HepG2 (cell line): ENCODE measurements at regions not wholly inside any gene's neighbourhood (a gene's known extent, or its start where the extent isn't known, plus 50 kb on each side); places are given as distances from the start of the nearest gene placed in this dataset.

ENCODE experiments used
- ATAC-seq: fragments of 200-7000 bp; cut with Tn5 transposase; 3 replicates; pipeline ENCODE4 v1.9.1; 2020; ENCODE audit warnings: mild to moderate bottlenecking, moderate library complexity
- BruUV-seq: library from RNA; stranded (reverse); fragments of 400-500 nt; replicated peaks from 2 replicates; lab custom pipeline; 2021; lab: Mats Ljungman, UMichigan
- CTCF ChIA-PET: fragments of 300-600 bp; formaldehyde crosslinking; extraction: SDS; loops from one replicate; lab custom pipeline; 2021; ENCODE audit warnings: low total read pairs, inconsistent platforms, low intra/inter-chr PET ratio; lab: Yijun Ruan, JAX
- POLR2A ChIA-PET: fragments of 350-600 bp; sonication (Branson Sonifier 250); formaldehyde crosslinking; loops from one replicate; lab custom pipeline; 2020; ENCODE audit warnings: antibody characterized with exemption, inconsistent platforms; lab: Yijun Ruan, JAX
- DNase-seq: peaks from one replicate; pipeline ENCODE4 v3.0.0-alpha.2; 2015; ENCODE audit warnings: low spot score
- FAIRE-seq: peaks from 3 replicates; lab custom pipeline; 2011; peaks lifted over from hg19 to GRCh38; lab: Jason Lieb, UNC
- H2AFZ ChIP-seq: one replicate; pipeline ENCODE4 v1.6.1; 2011; ENCODE audit warnings: low read length, inconsistent platforms
- H3K27ac ChIP-seq: fragments of 300-600 bp; 3 replicates; pipeline ENCODE4 v1.8.0; 2011; ENCODE audit warnings: mixed run types, mild to moderate bottlenecking, mixed read lengths, low read length, inconsistent platforms; ENCODE audit not compliant: insufficient read depth; ENCODE audit errors: extremely low read length
- H3K27me3 ChIP-seq, 2 experiments: fragments of 200-600 bp in 1 of 2; 2 replicates in 1 of 2; 3 replicates in 1 of 2; pipeline versions ENCODE4 v1.6.0 to v1.8.0; 2011; ENCODE audit warnings: low read length in 2 of 2, mild to moderate bottlenecking in 2 of 2, moderate library complexity in 2 of 2, inconsistent platforms in 1 of 2; ENCODE audit not compliant: insufficient read depth in 2 of 2, control insufficient read depth in 1 of 2
- H3K36me3 ChIP-seq, 2 experiments: fragments of 200-600 bp in 1 of 2; replicated peaks in 1 of 2; 2 replicates in 1 of 2; 3 replicates in 1 of 2; pipeline versions ENCODE4 v1.5.1 to v1.8.0; 2011; ENCODE audit warnings: low read length in 2 of 2, inconsistent platforms in 1 of 2; ENCODE audit not compliant: insufficient read depth in 2 of 2, control insufficient read depth in 1 of 2
- H3K4me1 ChIP-seq: 2 replicates; pipeline ENCODE4 v1.5.1; 2012; ENCODE audit warnings: low read length, inconsistent platforms; ENCODE audit not compliant: insufficient read depth
- H3K4me2 ChIP-seq: 2 replicates; pipeline ENCODE4 v1.6.0; 2011; ENCODE audit warnings: low read depth, low read length, inconsistent platforms
- H3K4me3 ChIP-seq, 3 experiments: fragments of 200-600 bp in 1 of 3; sonication (generic), shearing (Covaris generic) in 1 of 3; replicated peaks in 1 of 3; 2 replicates each; pipeline ENCODE4 v1.5.1; 2011 to 2016; ENCODE audit warnings: low read length in 3 of 3, inconsistent platforms in 2 of 3, low read depth in 2 of 3, mild to moderate bottlenecking in 2 of 3, control low read depth in 1 of 3, mixed read lengths in 1 of 3; ENCODE audit not compliant: insufficient read depth in 1 of 3
- H3K79me2 ChIP-seq: one replicate; pipeline ENCODE4 v1.6.1; 2011; ENCODE audit warnings: low read length, inconsistent platforms; ENCODE audit not compliant: insufficient read depth
- H3K9ac ChIP-seq: 2 replicates; pipeline ENCODE4 v1.6.0; 2011; ENCODE audit warnings: mild to moderate bottlenecking, low read depth, low read length, inconsistent platforms; ENCODE audit not compliant: insufficient read depth
- H3K9me3 ChIP-seq: 2 replicates; pipeline ENCODE4 v1.5.1; 2012; ENCODE audit warnings: mild to moderate bottlenecking, low read length
- H4K20me1 ChIP-seq: 2 replicates; pipeline ENCODE4 v1.6.0; 2011; ENCODE audit warnings: inconsistent platforms, mild to moderate bottlenecking, low read length, moderate library complexity; ENCODE audit not compliant: insufficient read depth
- BRCA1 ChIP-seq: sonication (generic); formaldehyde crosslinking; IDR thresholded peaks from 2 replicates; pipeline ENCODE4 v1.4.0; 2020; ENCODE audit warnings: missing genetic modification reagents
- DNMT3B ChIP-seq: conservative IDR thresholded peaks from 2 replicates; pipeline ENCODE4 v1.6.1; 2016; ENCODE audit warnings: missing biosample characterization, control low read depth
- ELF4 ChIP-seq: sonication (generic); formaldehyde crosslinking; IDR thresholded peaks from 2 replicates; pipeline ENCODE4 v1.5.0; 2020; ENCODE audit warnings: missing genetic modification reagents, mild to moderate bottlenecking, moderate library complexity, borderline replicate concordance
- KLF13 ChIP-seq: sonication (generic); formaldehyde crosslinking; IDR thresholded peaks from 2 replicates; pipeline ENCODE4 v1.4.0; 2020; ENCODE audit warnings: mild to moderate bottlenecking, missing genetic modification reagents
- KLF6 ChIP-seq: IDR thresholded peaks from 2 replicates; pipeline ENCODE4 v1.8.0; 2016; ENCODE audit warnings: missing biosample characterization, missing genetic modification reagents
- MBD4 ChIP-seq: IDR thresholded peaks from 2 replicates; pipeline ENCODE4 v1.6.1; 2012; ENCODE audit warnings: low read length, inconsistent platforms, borderline replicate concordance
- MYC ChIP-seq: sonication (generic); formaldehyde crosslinking; IDR thresholded peaks from 2 replicates; pipeline ENCODE4 v1.9.0; 2021; ENCODE audit warnings: missing genetic modification reagents, borderline replicate concordance
- PAX8 ChIP-seq: sonication (generic); formaldehyde crosslinking; IDR thresholded peaks from 2 replicates; pipeline ENCODE4 v1.8.0; 2022; ENCODE audit warnings: mild to moderate bottlenecking, missing genetic modification reagents, borderline replicate concordance
- RBFOX2 ChIP-seq: fragments of 200-400 bp; formaldehyde crosslinking; IDR thresholded peaks from 2 replicates; pipeline ENCODE4 v1.6.1; 2017; ENCODE audit warnings: low read depth, mild to moderate bottlenecking, low read length
- SCMH1 ChIP-seq: sonication (generic); formaldehyde crosslinking; IDR thresholded peaks from 2 replicates; pipeline ENCODE4 v1.9.0; 2021; ENCODE audit warnings: missing genetic modification reagents, mild to moderate bottlenecking, borderline replicate concordance
- SMARCC2 ChIP-seq: fragments of 450-650 bp; IDR thresholded peaks from 2 replicates; pipeline ENCODE4 v1.6.1; 2017; ENCODE audit warnings: antibody characterized with exemption, mild to moderate bottlenecking
- ZNF331 ChIP-seq: sonication (generic); formaldehyde crosslinking; IDR thresholded peaks from 2 replicates; pipeline ENCODE4 v1.4.0; 2020; ENCODE audit warnings: missing genetic modification reagents
- WGBS: methylation state at CpG from one replicate; pipeline ENCODE4 v1.1.6; 2017; ENCODE audit warnings: low lambda C conversion rate; 5-methylcytosine and 5-hydroxymethylcytosine counted together
- in situ Hi-C: cut with HindIII; loops from 2 replicates; pipeline ENCODE4 v1.10.0; 2017; ENCODE audit warnings: low pct_unique_long_range_greater_than_20kb; ENCODE audit not compliant: extremely low pct_ligation_motif_present
- intact Hi-C: fragments of 100-400 bp; cut with micrococcal nuclease; formaldehyde crosslinking; loops from one replicate; pipeline ENCODE4 v1.10.0; 2022; ENCODE audit not compliant: unreplicated experiment
- TF ChIP-seq, protein P1 (sequence below): IDR thresholded peaks from 2 replicates; pipeline ENCODE4 v1.6.1; 2016
- TF ChIP-seq, protein P2 (sequence below): sonication (generic); formaldehyde crosslinking; IDR thresholded peaks from 2 replicates; pipeline ENCODE4 v1.9.0; 2021; ENCODE audit warnings: missing genetic modification reagents, borderline replicate concordance
- TF ChIP-seq, protein P3 (sequence below): sonication (generic); formaldehyde crosslinking; IDR thresholded peaks from 2 replicates; pipeline ENCODE4 v1.4.0; 2020; ENCODE audit warnings: missing genetic modification reagents
- TF ChIP-seq, protein P4 (sequence below): sonication (generic); formaldehyde crosslinking; IDR thresholded peaks from 2 replicates; pipeline ENCODE4 v1.4.0; 2020; ENCODE audit warnings: low read depth, missing genetic modification reagents
- TF ChIP-seq, protein P5 (sequence below): sonication (generic); formaldehyde crosslinking; IDR thresholded peaks from 2 replicates; pipeline ENCODE4 v1.8.0; 2022; ENCODE audit warnings: missing genetic modification reagents, mild to moderate bottlenecking, moderate library complexity, borderline replicate concordance

DNA sequence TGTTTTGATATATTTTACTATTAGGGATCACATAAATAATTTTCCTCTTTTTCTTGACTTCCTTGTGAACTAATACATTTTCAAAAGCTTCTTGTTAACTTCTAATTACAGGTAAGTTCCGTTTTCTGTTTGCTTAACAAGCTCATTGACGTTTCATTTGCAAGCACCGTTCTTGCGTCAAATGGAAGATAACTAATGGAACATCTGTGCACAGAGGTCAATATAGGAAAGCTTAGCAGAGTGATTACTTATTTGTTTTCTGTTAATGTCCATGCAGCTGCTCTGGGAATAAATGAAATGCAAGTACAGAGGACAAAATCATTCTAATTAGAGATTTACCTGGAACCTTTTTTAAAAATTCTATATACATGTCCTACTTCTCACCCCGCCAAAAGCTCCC is 115.5 kb upstream of the C2CD4B start:
- FAIRE-seq: no peak
- H3K27ac ChIP-seq: no peak overlapping the region
- POLR2A ChIA-PET: no interaction called here
- in situ Hi-C loops: no loop called here
- intact Hi-C loops: no loop called here
- ATAC-seq: no peak
- H3K9me3 ChIP-seq: no peaks in the 10 kb centered on the region
- CTCF ChIA-PET: no interaction called here
- H3K79me2 ChIP-seq: no peaks in the 10 kb centered on the region
- no peak overlapping the region for H2AFZ ChIP-seq
- H3K27me3 ChIP-seq: peaks cover 0 to 24% of the 10 kb centered on the region in 2 experiments; a peak in 1 of 5 replicates
- DNase-seq: no peak
- H3K4me3 ChIP-seq: no peak overlapping the region
- H3K36me3 ChIP-seq: no peaks in the 10 kb centered on the region
- no peak for TF ChIP-seq RBFOX2
- no peak for TF ChIP-seq ELF4
- no peak for TF ChIP-seq ZNF331 (CRISPR knock-in tag)
- no peak for TF ChIP-seq MBD4
- TF ChIP-seq, protein P1, sequence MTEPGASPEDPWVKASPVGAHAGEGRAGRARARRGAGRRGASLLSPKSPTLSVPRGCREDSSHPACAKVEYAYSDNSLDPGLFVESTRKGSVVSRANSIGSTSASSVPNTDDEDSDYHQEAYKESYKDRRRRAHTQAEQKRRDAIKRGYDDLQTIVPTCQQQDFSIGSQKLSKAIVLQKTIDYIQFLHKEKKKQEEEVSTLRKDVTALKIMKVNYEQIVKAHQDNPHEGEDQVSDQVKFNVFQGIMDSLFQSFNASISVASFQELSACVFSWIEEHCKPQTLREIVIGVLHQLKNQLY (CRISPR knock-in tag): no peak
- no peak for TF ChIP-seq SMARCC2
- TF ChIP-seq KLF6 (CRISPR knock-in tag): no peak
- no peak for TF ChIP-seq PAX8 (CRISPR knock-in tag)
- TF ChIP-seq, protein P2, sequence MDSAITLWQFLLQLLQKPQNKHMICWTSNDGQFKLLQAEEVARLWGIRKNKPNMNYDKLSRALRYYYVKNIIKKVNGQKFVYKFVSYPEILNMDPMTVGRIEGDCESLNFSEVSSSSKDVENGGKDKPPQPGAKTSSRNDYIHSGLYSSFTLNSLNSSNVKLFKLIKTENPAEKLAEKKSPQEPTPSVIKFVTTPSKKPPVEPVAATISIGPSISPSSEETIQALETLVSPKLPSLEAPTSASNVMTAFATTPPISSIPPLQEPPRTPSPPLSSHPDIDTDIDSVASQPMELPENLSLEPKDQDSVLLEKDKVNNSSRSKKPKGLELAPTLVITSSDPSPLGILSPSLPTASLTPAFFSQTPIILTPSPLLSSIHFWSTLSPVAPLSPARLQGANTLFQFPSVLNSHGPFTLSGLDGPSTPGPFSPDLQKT: no peak
- no peak for TF ChIP-seq MYC (CRISPR knock-in tag)
- no peak for TF ChIP-seq DNMT3B
- no peak for TF ChIP-seq SCMH1
- TF ChIP-seq KLF13: no peak
- TF ChIP-seq, protein P3, sequence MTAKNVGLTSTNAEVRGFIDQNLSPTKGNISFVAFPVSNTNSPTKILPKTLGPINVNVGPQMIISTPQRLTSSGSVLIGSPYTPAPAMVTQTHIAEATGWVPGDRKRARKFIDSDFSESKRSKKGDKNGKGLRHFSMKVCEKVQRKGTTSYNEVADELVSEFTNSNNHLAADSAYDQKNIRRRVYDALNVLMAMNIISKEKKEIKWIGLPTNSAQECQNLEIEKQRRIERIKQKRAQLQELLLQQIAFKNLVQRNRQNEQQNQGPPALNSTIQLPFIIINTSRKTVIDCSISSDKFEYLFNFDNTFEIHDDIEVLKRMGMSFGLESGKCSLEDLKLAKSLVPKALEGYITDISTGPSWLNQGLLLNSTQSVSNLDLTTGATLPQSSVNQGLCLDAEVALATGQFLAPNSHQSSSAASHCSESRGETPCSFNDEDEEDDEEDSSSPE (CRISPR knock-in tag): no peak
- TF ChIP-seq, protein P4, sequence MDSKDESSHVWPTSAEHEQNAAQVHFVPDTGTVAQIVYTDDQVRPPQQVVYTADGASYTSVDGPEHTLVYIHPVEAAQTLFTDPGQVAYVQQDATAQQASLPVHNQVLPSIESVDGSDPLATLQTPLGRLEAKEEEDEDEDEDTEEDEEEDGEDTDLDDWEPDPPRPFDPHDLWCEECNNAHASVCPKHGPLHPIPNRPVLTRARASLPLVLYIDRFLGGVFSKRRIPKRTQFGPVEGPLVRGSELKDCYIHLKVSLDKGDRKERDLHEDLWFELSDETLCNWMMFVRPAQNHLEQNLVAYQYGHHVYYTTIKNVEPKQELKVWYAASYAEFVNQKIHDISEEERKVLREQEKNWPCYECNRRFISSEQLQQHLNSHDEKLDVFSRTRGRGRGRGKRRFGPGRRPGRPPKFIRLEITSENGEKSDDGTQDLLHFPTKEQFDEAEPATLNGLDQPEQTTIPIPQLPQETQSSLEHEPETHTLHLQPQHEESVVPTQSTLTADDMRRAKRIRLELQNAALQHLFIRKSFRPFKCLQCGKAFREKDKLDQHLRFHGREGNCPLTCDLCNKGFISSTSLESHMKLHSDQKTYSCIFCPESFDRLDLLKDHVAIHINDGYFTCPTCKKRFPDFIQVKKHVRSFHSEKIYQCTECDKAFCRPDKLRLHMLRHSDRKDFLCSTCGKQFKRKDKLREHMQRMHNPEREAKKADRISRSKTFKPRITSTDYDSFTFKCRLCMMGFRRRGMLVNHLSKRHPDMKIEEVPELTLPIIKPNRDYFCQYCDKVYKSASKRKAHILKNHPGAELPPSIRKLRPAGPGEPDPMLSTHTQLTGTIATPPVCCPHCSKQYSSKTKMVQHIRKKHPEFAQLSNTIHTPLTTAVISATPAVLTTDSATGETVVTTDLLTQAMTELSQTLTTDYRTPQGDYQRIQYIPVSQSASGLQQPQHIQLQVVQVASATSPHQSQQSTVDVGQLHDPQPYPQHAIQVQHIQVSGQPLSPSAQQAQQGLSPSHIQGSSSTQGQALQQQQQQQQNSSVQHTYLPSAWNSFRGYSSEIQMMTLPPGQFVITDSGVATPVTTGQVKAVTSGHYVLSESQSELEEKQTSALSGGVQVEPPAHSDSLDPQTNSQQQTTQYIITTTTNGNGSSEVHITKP (CRISPR knock-in tag): no peak
- TF ChIP-seq, protein P5, sequence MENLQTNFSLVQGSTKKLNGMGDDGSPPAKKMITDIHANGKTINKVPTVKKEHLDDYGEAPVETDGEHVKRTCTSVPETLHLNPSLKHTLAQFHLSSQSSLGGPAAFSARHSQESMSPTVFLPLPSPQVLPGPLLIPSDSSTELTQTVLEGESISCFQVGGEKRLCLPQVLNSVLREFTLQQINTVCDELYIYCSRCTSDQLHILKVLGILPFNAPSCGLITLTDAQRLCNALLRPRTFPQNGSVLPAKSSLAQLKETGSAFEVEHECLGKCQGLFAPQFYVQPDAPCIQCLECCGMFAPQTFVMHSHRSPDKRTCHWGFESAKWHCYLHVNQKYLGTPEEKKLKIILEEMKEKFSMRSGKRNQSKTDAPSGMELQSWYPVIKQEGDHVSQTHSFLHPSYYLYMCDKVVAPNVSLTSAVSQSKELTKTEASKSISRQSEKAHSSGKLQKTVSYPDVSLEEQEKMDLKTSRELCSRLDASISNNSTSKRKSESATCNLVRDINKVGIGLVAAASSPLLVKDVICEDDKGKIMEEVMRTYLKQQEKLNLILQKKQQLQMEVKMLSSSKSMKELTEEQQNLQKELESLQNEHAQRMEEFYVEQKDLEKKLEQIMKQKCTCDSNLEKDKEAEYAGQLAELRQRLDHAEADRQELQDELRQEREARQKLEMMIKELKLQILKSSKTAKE (CRISPR knock-in tag): no peak
- no peak for TF ChIP-seq BRCA1 (CRISPR knock-in tag)
- H3K4me2 ChIP-seq: no peak overlapping the region
- no TSS peak for BruUV-seq
- H3K4me1 ChIP-seq: no peaks in the 10 kb centered on the region
- H4K20me1 ChIP-seq: no peaks in the 10 kb centered on the region
- no peak overlapping the region for H3K9ac ChIP-seq
- WGBS: 32% methylated on average over 5 of the region's 5 CpGs
